HCT116 (cell line): ENCODE measurements at regions not wholly inside any gene's neighbourhood (a gene's known extent, or its start where the extent isn't known, plus 50 kb on each side); places are given as distances from the start of the nearest gene placed in this dataset.

Experiments
- CTCF ChIP-seq, 3 experiments: fragments of 200-600 bp in 1 of 3; sonication (generic) in 1 of 3; IDR thresholded peaks in 2 of 3; conservative IDR thresholded peaks in 1 of 3; 2 replicates each; pipeline ENCODE4 v1.5.1; 2012 to 2017; ENCODE audit warnings: low read depth in 2 of 3, low read length in 2 of 3, antibody characterized with exemption in 1 of 3, borderline replicate concordance in 1 of 3, control low read depth in 1 of 3, mild to moderate bottlenecking in 1 of 3, mixed read lengths in 1 of 3, mixed run types in 1 of 3, moderate library complexity in 1 of 3; ENCODE audit not compliant: insufficient read depth in 1 of 3
- EZH2 ChIP-seq: fragments of 200-600 bp; sonication (generic); IDR thresholded peaks from 2 replicates; pipeline ENCODE4 v1.6.1; 2017; ENCODE audit warnings: antibody characterized with exemption, mixed run types
- POLR2A ChIP-seq: IDR thresholded peaks from 2 replicates; pipeline ENCODE4 v1.7.0; 2011; ENCODE audit warnings: borderline replicate concordance; ENCODE audit not compliant: insufficient read depth, insufficient read length; ENCODE audit errors: extremely low read depth
- POLR2AphosphoS5 ChIP-seq: IDR thresholded peaks from 2 replicates; pipeline ENCODE4 v1.6.1; 2011; ENCODE audit warnings: mild to moderate bottlenecking, low read depth, low read length, moderate library complexity
- REST ChIP-seq: IDR thresholded peaks from 2 replicates; pipeline ENCODE4 v1.6.1; 2012; ENCODE audit warnings: low read depth
- YY1 ChIP-seq: IDR thresholded peaks from 2 replicates; pipeline ENCODE4 v1.6.1; 2011; ENCODE audit warnings: low read length, low read depth, moderate library complexity, mild to moderate bottlenecking; ENCODE audit not compliant: insufficient replicate concordance; ENCODE audit errors: extremely low read depth

- TF ChIP-seq EZH2 (no peak), POLR2A (no peak), CTCF (IDR thresholded peaks at IDR 0.05 in 2 of 3, conservative IDR thresholded peaks at IDR 0.05 in 1 of 3; ENCODE audit: borderline replicate concordance in 1 of 3, insufficient read depth in 1 of 3, low read depth in 2 of 3, low read length in 2 of 3) (no peak), REST (no peak), YY1 (no peak), POLR2AphosphoS5 (no peak)
These were observed 357.8 kb downstream of the ZNF516 start for GRCh38 chr18:76137216-76137615.
